ENCODE measurements at regions not wholly inside any gene's neighbourhood (a gene's known extent, or its start where the extent isn't known, plus 50 kb on each side); places are given as distances from the start of the nearest gene placed in this dataset.

DNA sequence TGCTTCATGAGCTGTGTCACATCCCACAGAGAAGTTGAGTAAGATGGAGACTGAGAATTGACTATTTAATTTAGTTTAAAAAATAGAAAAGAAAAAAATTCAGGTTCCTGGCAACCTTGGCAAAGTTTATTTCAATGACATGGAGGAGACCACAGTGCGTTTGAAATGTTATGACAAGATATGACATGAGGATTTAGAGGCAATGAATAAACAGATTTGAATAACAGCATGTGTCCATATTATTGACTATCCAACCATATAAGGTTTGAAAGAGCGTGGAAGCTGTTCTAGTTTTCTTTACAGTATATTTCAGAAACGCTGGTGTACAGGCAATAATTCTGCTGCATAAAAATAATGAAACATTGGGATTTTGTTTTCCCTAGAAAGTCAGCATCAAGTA lies 303.9 kb downstream of the SMOC2 start:
- no peaks in the 10 kb centered on the region for H3K27me3 ChIP-seq (replicated peaks; ENCODE audit: insufficient read depth)
- no peak overlapping the region for H3K4me3 ChIP-seq
- ATAC-seq (ENCODE audit: insufficient number of reproducible peaks, low FRiP score, low read depth) (no peak), DNase-seq (ENCODE audit: low spot score) (no peak)
- H3K27ac ChIP-seq = no peak overlapping the region
- H3K4me1 ChIP-seq (ENCODE audit: control insufficient read depth in 1 of 2, low read depth in 2 of 2) = peaks cover 17 to 20% of the 10 kb centered on the region in 2 donors
- TF ChIP-seq, protein P1, sequence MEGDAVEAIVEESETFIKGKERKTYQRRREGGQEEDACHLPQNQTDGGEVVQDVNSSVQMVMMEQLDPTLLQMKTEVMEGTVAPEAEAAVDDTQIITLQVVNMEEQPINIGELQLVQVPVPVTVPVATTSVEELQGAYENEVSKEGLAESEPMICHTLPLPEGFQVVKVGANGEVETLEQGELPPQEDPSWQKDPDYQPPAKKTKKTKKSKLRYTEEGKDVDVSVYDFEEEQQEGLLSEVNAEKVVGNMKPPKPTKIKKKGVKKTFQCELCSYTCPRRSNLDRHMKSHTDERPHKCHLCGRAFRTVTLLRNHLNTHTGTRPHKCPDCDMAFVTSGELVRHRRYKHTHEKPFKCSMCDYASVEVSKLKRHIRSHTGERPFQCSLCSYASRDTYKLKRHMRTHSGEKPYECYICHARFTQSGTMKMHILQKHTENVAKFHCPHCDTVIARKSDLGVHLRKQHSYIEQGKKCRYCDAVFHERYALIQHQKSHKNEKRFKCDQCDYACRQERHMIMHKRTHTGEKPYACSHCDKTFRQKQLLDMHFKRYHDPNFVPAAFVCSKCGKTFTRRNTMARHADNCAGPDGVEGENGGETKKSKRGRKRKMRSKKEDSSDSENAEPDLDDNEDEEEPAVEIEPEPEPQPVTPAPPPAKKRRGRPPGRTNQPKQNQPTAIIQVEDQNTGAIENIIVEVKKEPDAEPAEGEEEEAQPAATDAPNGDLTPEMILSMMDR (IDR thresholded peaks at IDR 0.05) = no peak
- H3K36me3 ChIP-seq = no peaks in the 10 kb centered on the region
- no peaks in the 10 kb centered on the region for H3K9me3 ChIP-seq

DNA sequence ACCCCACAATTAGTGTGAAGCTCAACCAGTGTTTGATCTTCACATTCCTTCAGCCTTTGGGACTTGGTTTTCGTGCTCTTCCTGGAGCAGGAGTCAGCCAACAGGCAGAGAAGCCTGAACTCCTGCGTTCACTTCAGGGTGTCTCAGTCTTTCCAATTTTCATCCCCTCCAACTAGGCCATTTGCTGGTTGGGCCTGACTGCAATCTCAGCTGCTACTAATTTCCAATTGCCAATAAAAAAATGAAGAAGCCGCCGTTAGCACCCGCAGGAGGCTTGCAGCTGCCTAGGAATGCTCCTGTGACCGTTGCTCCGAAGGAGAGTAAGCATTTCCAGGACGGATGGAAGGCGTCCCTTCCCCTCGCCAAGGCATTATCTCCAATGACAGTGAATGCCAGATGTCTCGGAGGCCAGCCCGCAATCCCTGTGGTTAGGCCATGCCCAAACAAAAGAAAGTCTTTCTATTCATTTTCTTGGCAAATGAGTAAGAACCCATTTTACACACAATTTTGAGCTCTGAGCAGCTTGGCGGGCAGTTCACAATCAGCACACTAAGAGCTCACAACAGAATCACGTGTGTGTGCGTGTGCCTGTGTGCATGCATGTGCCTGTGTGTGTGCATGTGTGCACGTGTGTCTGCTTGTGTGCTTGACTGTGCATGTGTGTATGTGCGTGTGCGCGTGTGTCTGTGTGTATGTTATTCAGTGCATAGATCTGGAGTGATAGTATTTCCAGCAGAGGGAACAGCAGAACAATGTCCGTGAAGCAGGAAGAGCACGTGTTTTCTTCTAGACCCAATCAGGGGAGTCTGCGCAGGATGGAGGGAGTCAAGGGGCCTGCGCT lies 301.2 kb downstream of the SMOC2 start:
- peaks cover 13 to 14% of the 10 kb centered on the region in 2 donors for H3K4me1 ChIP-seq (ENCODE audit: control insufficient read depth in 1 of 2, low read depth in 2 of 2)
- H3K4me3 ChIP-seq = no peak overlapping the region
- ATAC-seq (ENCODE audit: insufficient number of reproducible peaks, low FRiP score, low read depth) = no peak
- DNase-seq (ENCODE audit: low spot score) = no peak
- TF ChIP-seq, protein P1 (IDR thresholded peaks at IDR 0.05) = no peak
- peaks cover 3% of the 10 kb centered on the region for H3K9me3 ChIP-seq
- no peak overlapping the region for H3K27ac ChIP-seq
- no peaks in the 10 kb centered on the region for H3K27me3 ChIP-seq (replicated peaks; ENCODE audit: insufficient read depth)
- no peaks in the 10 kb centered on the region for H3K36me3 ChIP-seq

DNA sequence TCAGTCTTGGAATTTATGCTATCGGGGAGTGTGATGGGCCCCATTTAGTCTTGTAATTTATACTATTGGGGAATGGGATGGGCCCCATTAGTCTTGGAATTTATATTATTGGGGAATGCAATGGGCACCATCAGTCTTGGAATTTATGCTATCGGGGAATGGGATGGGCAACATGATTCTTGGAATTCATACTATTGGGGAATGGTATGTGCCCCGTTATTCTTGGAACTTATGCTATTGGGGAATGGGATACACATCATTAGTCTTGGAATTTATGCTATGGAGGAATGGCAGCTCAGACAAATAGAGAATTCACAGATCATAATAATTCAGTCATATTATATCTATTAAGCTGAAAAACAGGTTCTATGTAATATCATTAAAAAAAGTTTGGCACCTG lies 300.3 kb downstream of the SMOC2 start:
- peaks cover 5 to 7% of the 10 kb centered on the region in 2 donors for H3K4me1 ChIP-seq (ENCODE audit: control insufficient read depth in 1 of 2, low read depth in 2 of 2)
- no peaks in the 10 kb centered on the region for H3K27me3 ChIP-seq (replicated peaks; ENCODE audit: insufficient read depth)
- ATAC-seq (ENCODE audit: insufficient number of reproducible peaks, low FRiP score, low read depth) (no peak), DNase-seq (ENCODE audit: low spot score) (no peak)
- no peaks in the 10 kb centered on the region for H3K36me3 ChIP-seq
- TF ChIP-seq, protein P1 (IDR thresholded peaks at IDR 0.05) = no peak
- H3K27ac ChIP-seq = no peak overlapping the region
- H3K9me3 ChIP-seq = peaks cover 3% of the 10 kb centered on the region
- no peak overlapping the region for H3K4me3 ChIP-seq

DNA sequence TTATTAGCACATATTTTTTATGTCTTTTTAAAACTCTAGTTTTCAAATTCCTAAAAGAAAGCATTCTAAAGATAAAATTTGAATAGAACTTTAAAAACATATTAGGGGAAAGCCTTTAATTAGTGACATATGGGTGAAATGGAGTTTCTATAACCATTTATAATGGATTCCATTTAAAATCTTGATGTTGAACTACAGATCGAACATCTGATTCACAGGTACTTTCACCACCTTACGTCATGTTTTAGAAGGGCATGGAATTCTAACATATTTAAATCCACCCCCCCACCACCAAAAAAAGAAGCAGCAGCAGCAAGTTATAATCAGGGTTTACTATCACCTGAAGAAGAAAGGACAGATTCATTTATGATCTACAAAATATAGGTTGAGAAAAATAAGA lies 298.4 kb downstream of the SMOC2 start:
- no peak overlapping the region for H3K4me3 ChIP-seq
- no peaks in the 10 kb centered on the region for H3K36me3 ChIP-seq
- ATAC-seq (ENCODE audit: insufficient number of reproducible peaks, low FRiP score, low read depth) (no peak), DNase-seq (ENCODE audit: low spot score) (no peak)
- TF ChIP-seq, protein P1 (IDR thresholded peaks at IDR 0.05) = no peak
- no peaks in the 10 kb centered on the region for H3K27me3 ChIP-seq (replicated peaks; ENCODE audit: insufficient read depth)
- H3K4me1 ChIP-seq (ENCODE audit: control insufficient read depth in 1 of 2, low read depth in 2 of 2) = peaks cover 0 to 5% of the 10 kb centered on the region in 2 donors
- peaks cover 3% of the 10 kb centered on the region for H3K9me3 ChIP-seq
- H3K27ac ChIP-seq = no peak overlapping the region

DNA sequence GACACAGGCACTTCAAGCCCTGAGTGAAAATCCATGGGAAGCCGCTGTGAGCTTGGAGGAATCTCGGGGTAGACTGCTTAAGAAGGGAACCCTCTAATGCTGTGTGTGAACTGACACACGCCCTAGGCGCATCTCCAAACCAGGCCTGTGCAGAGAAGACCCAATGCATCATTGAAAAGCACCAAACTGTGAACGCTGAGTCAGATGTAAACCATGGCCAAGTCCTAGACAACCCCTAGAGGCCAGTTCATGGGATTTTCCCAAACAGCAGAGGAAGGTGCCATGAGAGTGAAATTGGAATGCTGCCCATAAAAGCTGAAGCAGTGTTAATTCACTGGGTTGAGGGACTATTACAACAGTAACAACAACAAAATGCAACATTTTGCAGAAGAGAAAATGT lies 296.5 kb downstream of the SMOC2 start:
- H3K4me1 ChIP-seq (ENCODE audit: control insufficient read depth in 1 of 2, low read depth in 2 of 2) = peaks cover 0 to 5% of the 10 kb centered on the region in 2 donors
- H3K36me3 ChIP-seq = no peaks in the 10 kb centered on the region
- ATAC-seq (ENCODE audit: insufficient number of reproducible peaks, low FRiP score, low read depth) (no peak), DNase-seq (ENCODE audit: low spot score) (no peak)
- peaks cover 3% of the 10 kb centered on the region for H3K9me3 ChIP-seq
- no peaks in the 10 kb centered on the region for H3K27me3 ChIP-seq (replicated peaks; ENCODE audit: insufficient read depth)
- TF ChIP-seq, protein P1 (IDR thresholded peaks at IDR 0.05) = no peak
- no peak overlapping the region for H3K4me3 ChIP-seq
- no peak overlapping the region for H3K27ac ChIP-seq

Data from thoracic aorta (tissue), 2 donors.